ENCODE measurements at regions not wholly inside any gene's neighbourhood (a gene's known extent, or its start where the extent isn't known, plus 50 kb on each side); places are given as distances from the start of the nearest gene placed in this dataset.

- DNase-seq, result no peak
Observed at GRCh38 chr20:40148886-40149285, 540.1 kb downstream of the MAFB start.

GRCh38 chr20:40146071-40146470, 543.0 kb downstream of the MAFB start:
- no peak for DNase-seq

- DNase-seq, result no peak
Observed at GRCh38 chr20:40144581-40144980, 544.5 kb downstream of the MAFB start.

- DNase-seq, result no peak
Observed at GRCh38 chr20:40134176-40134575, 554.9 kb downstream of the MAFB start.

- no peak for DNase-seq
Observed at GRCh38 chr20:40120827-40121226, 568.2 kb downstream of the MAFB start.

GRCh38 chr20:40111282-40111681, 577.8 kb downstream of the MAFB start:
- DNase-seq, result no peak

DNA sequence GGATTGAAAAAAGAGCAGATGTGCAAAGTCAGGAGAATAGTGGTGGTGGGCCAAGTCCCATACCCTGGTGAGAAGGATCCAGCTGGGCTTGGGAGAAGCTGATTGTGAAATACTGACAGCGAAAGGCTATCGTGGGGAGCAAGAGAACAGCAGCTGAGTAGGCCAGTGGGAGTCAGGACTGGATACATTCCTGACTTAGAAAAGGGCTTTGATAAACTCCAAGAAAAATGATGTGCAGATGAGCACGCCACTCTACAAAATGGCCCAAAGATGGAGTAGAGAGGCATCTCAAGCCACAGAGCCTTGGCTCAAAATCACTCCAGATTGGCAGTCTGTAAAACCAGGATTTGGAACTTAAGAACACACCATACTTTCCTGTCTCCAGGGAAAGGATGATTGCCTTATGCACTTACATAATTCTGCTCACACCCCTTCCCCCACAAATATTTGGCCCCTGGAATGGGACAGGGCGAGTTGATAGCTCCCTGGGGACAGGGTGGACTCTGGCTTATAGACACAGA, 578.7 kb downstream of the MAFB start:
- DNase-seq, result no peak

- DNase-seq, result no peak
Observed at GRCh38 chr20:40109136-40109535, 579.9 kb downstream of the MAFB start.

DNA sequence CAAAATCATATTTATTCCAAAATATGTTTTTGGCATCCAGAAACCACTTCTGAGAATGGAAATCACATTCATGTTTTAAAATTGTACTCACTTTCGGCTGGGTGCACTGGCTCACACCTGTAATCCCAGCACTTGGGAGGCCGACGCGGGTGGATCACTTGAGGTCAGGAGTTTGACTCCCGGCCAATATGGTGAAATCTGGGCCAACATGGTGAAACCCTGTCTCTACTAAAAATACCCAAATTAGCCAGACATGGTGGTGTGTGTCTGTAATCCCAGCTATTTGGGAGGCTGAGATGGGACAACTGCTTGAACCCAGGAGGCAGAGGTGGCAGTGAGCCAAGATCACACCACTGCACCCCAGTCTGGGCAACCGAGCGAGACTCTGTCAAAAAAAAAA, 580.7 kb downstream of the MAFB start:
- no peak for DNase-seq

GRCh38 chr20:40104959-40105358, 584.1 kb downstream of the MAFB start:
- no peak for DNase-seq

DNA sequence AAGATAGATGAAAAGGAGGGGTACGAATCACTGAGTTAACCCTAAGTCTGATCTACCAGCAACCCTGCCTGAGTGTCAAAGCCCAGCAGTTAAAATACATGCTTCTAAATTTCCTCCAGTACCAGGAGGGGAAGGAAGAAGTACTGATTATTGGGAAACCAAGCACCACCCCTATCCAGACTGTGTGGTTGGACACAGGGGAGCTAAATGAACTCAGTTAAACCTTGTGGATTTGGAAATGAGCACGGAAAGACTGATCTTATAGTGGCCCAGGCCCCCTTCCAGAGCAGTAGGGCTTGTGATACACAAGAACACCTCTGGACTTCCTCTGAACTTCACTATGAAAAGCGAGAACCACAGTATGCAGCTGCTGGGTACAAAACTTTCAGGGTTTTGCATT, 585.6 kb downstream of the MAFB start:
- DNase-seq, result no peak

GRCh38 chr20:40101560-40101959, 587.5 kb downstream of the MAFB start:
- peak; percentile 12 for DNase-seq

GRCh38 chr20:40100261-40100660, 588.8 kb downstream of the MAFB start:
- DNase-seq, result no peak

DNA sequence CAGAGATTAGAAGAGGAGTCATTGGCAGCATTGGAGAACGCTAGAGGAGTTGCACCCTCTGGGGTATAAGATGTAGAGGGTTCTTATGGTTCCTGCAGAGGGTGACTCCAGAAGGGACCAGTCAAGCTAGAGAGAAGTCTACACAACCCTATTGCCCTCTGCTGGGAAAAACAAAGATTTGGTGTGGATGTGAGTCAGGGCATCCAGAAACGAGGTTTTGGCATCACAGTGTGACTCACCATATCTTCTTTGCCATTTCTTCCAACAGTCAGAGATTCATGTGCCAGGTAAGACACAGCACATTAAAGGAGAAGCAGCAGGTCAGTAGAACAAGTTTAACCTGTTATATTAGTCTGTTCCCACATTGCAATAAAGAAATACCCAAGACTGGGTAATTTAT, 598.8 kb downstream of the MAFB start:
- DNase-seq, result no peak

GRCh38 chr20:40087496-40087895, 601.5 kb downstream of the MAFB start:
- no peak for DNase-seq

GRCh38 chr20:40085513-40085912, 603.5 kb downstream of the MAFB start:
- no peak for DNase-seq

DNA sequence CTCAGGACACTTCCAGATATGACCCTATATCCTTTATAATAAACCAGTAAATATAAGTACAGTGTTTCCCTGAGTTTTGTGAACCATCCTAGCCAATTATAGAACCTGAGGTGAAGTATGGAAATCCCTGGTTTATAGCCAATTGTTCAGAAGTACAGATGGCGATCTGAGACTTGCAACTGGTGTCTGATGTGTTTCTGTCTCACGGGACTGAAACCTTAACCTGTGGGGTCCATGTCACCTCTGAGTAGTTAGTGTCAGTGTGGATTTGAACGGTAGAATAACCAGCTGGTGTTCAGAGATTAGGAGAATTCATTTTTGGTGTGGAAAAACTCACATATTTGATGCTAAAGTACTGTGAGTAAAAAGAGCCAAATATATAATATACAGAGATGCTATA, 606.6 kb downstream of the MAFB start:
- no peak for DNase-seq

DNA sequence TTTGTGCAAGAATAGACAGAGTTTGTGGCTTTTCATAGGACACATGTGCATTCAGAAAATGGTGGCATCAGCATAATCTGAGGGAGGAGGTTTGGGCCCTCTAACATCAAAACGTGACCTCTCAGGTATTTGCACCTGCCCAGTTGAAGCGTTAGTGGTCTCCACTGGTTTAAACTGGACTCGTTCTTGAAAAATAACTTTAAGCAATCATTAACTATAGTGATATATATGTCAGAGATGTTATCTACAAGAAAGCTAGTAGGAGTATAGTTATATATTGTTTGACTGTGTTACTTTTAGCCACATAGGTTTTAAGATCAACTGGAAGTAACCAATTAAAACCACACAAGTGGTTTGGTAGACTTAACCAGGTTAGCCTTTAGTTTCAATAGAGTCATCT, 607.4 kb downstream of the MAFB start:
- DNase-seq, result no peak

GRCh38 chr20:40080041-40080652, 608.9 kb downstream of the MAFB start:
- DNase-seq, result no peak

DNA sequence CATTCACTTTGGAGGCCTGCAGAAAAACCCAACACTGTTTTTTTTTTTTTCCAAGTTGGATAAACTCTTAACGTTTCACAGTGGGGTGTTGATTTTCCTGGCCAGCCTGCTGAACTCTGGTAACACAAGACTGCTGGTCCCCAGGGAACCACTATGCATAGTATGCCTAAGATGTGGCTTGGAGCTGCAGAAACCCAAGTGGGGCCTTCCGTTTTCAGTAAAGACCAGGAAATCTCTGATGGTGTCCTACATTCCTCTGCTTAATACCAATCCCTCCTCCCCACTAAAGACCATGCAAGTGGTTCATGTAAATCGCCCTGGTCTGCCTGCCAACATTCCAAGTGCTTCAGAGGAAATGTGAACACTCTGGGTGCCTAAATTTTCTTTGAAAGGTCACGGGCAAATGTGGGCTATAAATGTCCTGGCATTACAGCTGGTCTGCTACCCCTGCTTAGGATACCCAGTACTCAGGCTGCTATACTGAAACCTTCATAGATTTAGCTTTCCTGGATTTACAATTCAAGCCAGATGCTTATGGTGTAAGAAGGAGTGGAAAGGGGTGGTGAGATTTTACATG, 615.4 kb downstream of the MAFB start:
- DNase-seq, result no peak

GRCh38 chr20:40072907-40073306, 616.1 kb downstream of the MAFB start:
- no peak for DNase-seq

- peak; percentile 22 for DNase-seq
Observed at GRCh38 chr20:40056171-40056570, 632.9 kb downstream of the MAFB start.

GRCh38 chr20:40055711-40056110, 633.3 kb downstream of the MAFB start:
- DNase-seq, result no peak

DNA sequence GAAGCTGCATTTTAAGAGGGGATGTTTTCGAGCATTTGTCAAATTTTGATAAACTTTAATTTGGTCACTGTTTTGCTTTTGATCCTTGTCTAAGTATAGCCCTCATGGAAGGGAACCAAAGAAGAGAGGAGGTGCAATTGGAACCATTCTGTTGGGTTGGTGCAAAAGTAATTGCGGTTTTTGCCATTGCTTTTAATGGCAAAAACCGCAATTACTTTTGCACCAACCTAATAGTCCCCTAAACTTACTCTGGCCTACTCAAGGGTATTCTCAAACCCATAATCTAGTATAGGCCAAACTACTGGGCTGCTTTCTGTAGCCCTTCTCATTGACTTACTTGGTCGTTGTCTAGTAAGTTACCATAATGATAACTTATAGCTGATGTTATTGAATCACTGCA, 634.7 kb downstream of the MAFB start:
- DNase-seq, result no peak
